Stimulated activated CD4-positive, alpha-beta T cell treated with anti-CD3 and anti-CD28 coated beads, Interleukin-4, amount 100 ng/mL, for 24 hours (primary cell): ENCODE measurements at regions not wholly inside any gene's neighbourhood (a gene's known extent, or its start where the extent isn't known, plus 50 kb on each side); places are given as distances from the start of the nearest gene placed in this dataset.

Experiments
- DNase-seq: peaks from one replicate; pipeline ENCODE4 v3.0.0-alpha.2; 2020

- no peak for DNase-seq
These were observed 312.7 kb downstream of the PTPRU start for GRCh38 chr1:29549001-29549400.

DNA sequence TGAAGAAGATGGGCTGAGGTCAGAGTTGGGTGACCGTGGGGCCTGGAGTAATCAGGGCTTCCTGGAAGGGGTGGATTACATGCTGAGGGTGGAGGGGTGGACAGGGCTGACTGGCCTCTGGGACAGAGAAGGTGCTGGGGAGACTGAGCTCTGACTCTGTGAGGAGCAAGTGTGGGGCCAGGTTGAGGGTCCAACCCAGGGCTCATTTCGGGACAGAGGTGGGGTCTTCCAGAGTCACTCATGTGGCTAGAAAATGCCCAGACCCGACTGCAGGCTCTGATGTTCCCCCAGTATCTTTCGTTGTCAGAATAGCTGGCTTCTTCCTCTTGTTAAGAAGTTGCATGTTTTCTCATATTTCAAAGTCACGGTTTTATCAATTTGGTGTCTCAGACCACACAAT lies 311.8 kb downstream of the PTPRU start:
- DNase-seq: no peak

GRCh38 chr1:29547300-29547699 lies 311.0 kb downstream of the PTPRU start:
- DNase-seq: no peak

DNA sequence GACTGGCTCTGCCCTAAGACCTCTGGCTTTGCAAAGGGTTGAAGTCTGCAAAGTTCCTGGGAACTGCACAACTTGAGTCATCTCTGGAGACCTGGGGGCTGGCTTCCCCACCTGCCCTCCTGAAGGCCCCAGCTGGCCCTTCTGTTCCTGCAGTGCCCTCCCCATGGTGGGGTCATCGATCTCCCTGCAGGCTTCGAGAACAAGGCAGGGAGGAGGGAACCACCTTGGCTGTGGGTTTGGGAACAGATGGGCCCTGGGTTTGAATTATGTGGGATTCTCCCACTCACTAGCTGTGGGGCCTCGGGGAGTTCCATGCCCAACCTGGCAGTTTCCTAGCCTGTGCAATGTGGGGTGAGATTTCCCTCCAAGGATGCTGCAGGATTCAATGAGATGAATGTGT lies 310.2 kb downstream of the PTPRU start:
- DNase-seq: no peak

DNA sequence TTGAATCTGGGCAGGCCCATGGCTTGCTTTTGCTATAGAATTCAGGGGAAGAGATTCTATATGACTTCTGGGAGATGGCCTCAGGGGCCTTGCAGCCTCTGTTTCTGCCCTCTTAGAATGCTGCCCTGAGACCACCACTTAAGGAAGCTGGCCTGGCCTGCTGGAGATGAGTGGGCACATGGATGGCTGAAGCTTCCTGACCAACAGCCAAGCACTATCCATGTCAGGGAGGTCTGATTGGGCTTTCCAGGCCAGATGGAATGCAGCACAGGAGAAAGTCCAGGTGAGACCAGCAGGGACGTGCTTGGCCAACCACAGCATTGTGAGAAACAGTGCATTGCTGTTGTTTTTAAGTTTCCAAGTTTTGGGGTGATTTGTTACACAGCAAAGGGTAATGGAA lies 308.1 kb downstream of the PTPRU start:
- DNase-seq: no peak

DNA sequence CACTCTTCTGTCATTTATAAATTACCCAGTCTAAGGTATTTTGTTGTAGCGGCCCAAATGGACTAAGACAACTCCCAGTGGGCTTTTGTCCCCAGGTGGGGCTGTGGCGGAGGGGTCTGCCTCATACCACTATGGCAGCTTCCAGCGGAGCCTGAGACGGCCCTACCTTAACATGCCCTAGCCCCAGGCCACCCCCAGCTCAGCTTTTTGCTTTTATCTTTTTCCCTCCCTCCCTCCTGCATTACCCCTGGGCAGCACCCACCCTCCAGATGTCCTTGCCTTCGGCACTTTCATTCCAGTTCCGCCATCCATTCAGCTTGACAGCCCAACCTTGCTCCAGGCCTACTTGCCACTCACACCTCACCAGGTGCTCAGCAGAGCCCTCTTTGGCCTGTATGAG lies 307.3 kb downstream of the PTPRU start:
- no peak for DNase-seq

DNA sequence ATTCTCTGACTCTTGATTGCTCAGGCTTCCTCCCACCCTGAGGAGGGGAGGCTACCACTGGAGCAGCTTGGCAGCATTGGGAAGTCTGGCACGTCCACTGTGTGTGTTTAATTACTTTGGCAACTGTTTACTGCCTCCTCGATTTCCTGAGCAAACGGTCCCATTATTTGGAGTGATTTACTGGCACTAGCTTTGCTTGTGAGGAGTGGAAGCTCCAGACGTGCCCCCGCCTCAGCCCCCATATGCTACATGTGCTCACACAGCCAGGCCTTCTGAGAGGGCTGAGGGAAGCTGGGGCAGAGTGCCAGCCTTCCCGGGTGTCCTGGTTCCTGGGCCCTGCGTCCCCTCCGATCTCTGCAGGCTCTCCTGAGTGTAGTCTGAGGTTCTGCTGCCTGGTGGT lies 306.2 kb downstream of the PTPRU start:
- no peak for DNase-seq

DNA sequence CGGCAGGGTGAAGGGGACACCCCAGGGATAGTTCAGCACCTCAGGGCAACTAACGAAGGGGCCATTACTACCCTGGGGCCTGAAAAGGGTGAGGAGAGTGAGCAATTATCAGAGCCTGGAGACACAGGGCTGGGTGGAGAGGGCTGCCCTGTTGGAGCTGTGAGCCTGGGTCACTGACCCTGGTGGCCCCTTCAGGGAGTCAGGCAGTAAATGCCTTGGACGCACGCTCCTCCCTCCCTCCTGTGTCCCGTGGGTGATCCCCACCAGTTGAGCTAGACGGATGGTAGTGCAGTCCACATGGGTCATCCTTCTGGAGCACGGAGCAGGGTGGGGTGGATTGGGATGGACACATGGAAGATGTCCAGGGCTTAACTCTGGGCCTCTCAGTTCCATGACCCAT lies 305.3 kb downstream of the PTPRU start:
- DNase-seq: no peak

- DNase-seq: no peak
These were observed 304.6 kb downstream of the PTPRU start for GRCh38 chr1:29540801-29541357.

- DNase-seq: no peak
These were observed 303.6 kb downstream of the PTPRU start for GRCh38 chr1:29539971-29540370.

DNA sequence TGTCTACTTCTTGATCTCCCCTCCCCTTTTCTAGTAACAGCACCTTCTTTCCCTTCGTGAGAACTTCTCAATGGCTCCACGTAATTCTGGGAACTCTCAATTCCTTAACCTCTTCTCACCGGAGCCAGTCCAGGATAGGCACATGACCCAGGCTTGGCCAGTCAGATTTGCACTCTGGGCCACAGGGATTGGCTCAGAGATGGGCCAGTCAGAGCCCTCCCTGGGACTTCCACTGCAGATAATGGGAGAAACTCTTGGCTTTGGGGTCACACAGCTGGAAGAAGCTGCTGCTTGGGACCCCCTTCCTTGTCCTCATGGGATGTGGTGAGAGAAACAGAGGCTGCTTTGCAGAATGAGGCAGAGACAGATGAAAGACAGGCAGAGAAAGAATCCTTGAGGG lies 302.3 kb downstream of the PTPRU start:
- no peak for DNase-seq

DNA sequence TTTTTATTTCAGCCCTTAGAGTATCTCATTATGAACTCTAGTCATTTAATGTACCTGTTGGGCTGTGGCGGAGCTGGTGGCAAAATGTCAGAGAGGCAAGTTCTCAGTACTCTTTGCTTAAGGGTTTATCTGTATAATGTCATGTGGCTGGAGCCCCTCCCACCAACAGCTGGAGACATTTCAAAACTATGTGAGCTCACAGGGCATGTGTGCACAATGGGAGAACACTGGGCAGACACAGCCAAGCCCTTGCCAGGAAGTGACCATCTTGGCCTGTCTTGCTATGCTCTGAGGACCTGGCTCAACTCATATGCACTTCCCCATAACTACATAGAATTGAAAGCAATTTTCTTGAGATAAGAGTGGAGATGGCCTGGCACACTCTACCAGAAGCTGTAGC lies 296.4 kb downstream of the PTPRU start:
- no peak for DNase-seq

DNA sequence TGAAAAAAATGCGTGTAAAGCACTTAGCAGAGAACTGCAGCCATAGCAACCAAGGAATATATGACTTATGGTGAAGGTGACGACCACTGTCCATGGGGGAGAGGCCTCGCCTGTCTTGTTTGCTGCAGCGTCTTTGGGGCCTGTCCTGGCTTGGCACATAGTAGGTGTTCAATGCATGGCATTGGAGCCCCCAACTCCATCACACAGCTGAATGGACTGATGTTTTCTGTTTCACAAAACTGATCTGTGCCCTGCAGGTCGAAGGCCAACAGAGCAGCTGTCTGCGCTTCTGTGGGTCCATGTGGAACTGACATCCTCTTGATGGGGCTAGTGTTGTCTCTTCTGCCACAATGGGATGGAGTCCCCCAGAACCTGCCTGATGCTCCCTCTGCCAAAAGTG lies 296.0 kb downstream of the PTPRU start:
- no peak for DNase-seq

- no peak for DNase-seq
These were observed 295.3 kb downstream of the PTPRU start for GRCh38 chr1:29531596-29531995.

DNA sequence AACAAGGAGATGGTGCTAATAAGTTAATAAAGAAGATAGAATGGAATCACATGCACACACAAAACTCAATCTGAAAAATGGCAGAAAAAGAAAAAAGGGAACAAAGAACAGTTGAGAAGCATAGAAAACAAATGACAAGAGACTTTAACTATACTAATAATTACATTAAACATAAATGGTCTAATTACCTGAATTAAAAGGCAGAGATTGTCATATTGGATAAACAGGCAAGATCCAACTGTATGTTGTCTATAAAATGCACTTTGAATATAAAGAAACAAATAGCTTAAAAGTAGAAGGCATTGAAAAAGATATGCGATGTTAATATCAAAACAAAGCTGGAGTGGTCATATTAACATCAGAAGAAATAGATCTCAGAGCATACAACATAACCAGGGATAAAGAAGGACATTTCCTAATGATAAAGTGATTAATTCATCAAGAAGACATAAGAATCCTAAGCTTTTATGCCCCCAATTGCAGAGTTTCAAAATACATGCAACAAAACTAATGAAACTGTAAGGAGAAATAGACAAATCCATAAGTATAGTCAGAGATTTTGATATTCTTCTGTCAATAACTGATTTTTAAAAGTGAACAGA lies 293.5 kb downstream of the PTPRU start:
- no peak for DNase-seq

- no peak for DNase-seq
These were observed 291.1 kb downstream of the PTPRU start for GRCh38 chr1:29527314-29528004.

GRCh38 chr1:29525941-29526340 lies 289.6 kb downstream of the PTPRU start:
- no peak for DNase-seq

DNA sequence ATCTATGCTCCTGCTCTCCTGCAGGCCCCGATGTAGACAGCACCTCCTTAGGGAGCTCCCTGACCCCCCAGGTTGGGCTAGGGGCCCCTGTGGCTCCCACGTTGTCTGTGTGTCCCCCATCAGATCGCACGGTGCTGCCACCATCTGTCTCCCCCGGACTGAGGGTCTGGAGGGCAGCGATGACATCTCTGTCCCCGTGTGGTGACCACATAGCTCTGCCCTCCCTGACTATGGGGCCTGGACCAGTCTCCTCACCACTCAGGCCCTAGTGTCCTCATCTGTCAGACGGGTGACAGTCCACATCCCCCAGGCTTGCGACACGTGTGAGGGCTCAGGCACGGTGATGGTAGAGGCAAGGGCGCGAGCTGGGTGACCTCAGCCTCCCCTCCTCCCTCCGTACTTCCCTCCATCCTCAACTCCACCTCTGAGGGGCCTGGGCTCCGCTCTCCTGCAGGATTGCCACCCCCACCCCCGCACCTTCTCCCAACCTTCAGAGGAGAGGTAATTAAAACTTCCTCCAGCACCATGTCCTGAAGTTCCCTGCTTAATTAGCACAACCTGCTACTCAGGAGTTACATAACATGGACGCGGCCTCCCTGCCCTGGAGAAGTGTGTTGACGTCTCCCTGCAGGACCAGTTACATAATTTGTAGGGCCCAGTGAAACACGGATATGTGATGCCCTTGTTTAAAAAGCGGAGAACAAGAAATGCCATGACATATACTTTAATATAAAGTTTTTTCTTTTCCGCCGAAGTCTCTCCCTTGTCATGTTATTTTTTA lies 288.2 kb downstream of the PTPRU start:
- no peak for DNase-seq

GRCh38 chr1:29523576-29523975 lies 287.3 kb downstream of the PTPRU start:
- DNase-seq: no peak

- no peak for DNase-seq
These were observed 286.8 kb downstream of the PTPRU start for GRCh38 chr1:29523136-29523535.

GRCh38 chr1:29521811-29522580 lies 285.7 kb downstream of the PTPRU start:
- DNase-seq: no peak

DNA sequence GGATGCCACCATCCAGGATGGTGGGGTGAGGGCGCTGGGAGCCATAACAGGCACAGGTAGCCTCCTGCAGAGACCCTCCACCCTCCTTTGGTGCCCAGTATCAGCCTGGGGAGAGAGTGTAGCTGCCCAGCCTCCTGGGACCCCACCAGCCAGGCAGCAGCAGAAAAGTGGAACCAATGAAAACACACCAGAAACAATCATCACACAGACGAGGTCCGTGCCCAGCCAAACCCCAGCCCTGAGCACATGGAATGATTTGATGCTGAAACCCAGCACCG lies 285.1 kb downstream of the PTPRU start:
- no peak for DNase-seq
